GM19397 (cell line): ENCODE measurements at regions not wholly inside any gene's neighbourhood (a gene's known extent, or its start where the extent isn't known, plus 50 kb on each side); places are given as distances from the start of the nearest gene placed in this dataset.
"Not testable (repeated sequence)": the region's sequence is repeated elsewhere in the genome, so short reads cannot be mapped to it uniquely, and the experiment has no call there.

Experiments used
- ATAC-seq: cut with Tn5 transposase; IDR thresholded peaks from one replicate; pipeline ENCODE4 v1.9.1; 2021; ENCODE audit warnings: mild to moderate bottlenecking, moderate library complexity; ENCODE audit not compliant: unreplicated experiment

GRCh38 chr3:106115557-106115956 is 246.7 kb upstream of the CBLB start:
- ATAC-seq, result no peak

GRCh38 chr3:106116733-106117489 is 248.1 kb upstream of the CBLB start:
- no peak for ATAC-seq

GRCh38 chr3:106117490-106117858 is 248.7 kb upstream of the CBLB start:
- ATAC-seq, result no peak

- no peak for ATAC-seq
Measured at GRCh38 chr3:106119614-106120082, 250.8 kb upstream of the CBLB start.

GRCh38 chr3:106120356-106120755 is 251.5 kb upstream of the CBLB start:
- no peak for ATAC-seq

- ATAC-seq, result no peak
Measured at GRCh38 chr3:106121491-106122289, 252.9 kb upstream of the CBLB start.

- no peak for ATAC-seq
Measured at GRCh38 chr3:106124818-106125217, 256.0 kb upstream of the CBLB start.

GRCh38 chr3:106125321-106125720 is 256.5 kb upstream of the CBLB start:
- no peak for ATAC-seq

GRCh38 chr3:106126067-106126845 is 257.4 kb upstream of the CBLB start:
- ATAC-seq, result no peak

GRCh38 chr3:106126846-106127235 is 258.0 kb upstream of the CBLB start:
- no peak for ATAC-seq

GRCh38 chr3:106129939-106130338 is 261.1 kb upstream of the CBLB start:
- ATAC-seq, result no peak

GRCh38 chr3:106130384-106131198 is 261.8 kb upstream of the CBLB start:
- no peak for ATAC-seq

GRCh38 chr3:106135451-106136160 is 266.8 kb upstream of the CBLB start:
- no peak for ATAC-seq

- ATAC-seq, result no peak
Measured at GRCh38 chr3:106139826-106140225, 271.0 kb upstream of the CBLB start.

GRCh38 chr3:106140431-106140830 is 271.6 kb upstream of the CBLB start:
- ATAC-seq, result no peak

GRCh38 chr3:106144030-106144429 is 275.2 kb upstream of the CBLB start:
- ATAC-seq, result no peak

- ATAC-seq, result not testable (repeated sequence)
Measured at GRCh38 chr3:106148440-106149082, 279.7 kb upstream of the CBLB start.

GRCh38 chr3:106157411-106157810 is 288.6 kb upstream of the CBLB start:
- no peak for ATAC-seq

- ATAC-seq, result no peak
Measured at GRCh38 chr3:106160396-106160795, 291.6 kb upstream of the CBLB start.
